Right atrium auricular region (tissue), 2 donors: ENCODE measurements at regions not wholly inside any gene's neighbourhood (a gene's known extent, or its start where the extent isn't known, plus 50 kb on each side); places are given as distances from the start of the nearest gene placed in this dataset.

Experiments used
- DNase-seq: peaks from one replicate; pipeline ENCODE4 v3.0.0-alpha.2; 2019; ENCODE audit warnings: low spot score
- H3K27ac ChIP-seq, 2 donors: fragments of 200-600 bp; sonication (generic); 1 replicate in 1 of 2; 2 replicates in 1 of 2; pipeline ENCODE4 v1.5.1; 2016 to 2019
- H3K27me3 ChIP-seq, 2 donors: fragments of 200-600 bp; sonication (generic); one replicate each; pipeline versions ENCODE4 v1.5.1 to v1.6.0; 2017 to 2019
- H3K36me3 ChIP-seq: fragments of 200-600 bp; sonication (generic); one replicate; pipeline ENCODE4 v1.5.1; 2016
- H3K4me1 ChIP-seq, 2 donors: fragments of 200-600 bp; sonication (generic); one replicate each; pipeline versions ENCODE4 v1.5.1 to v1.6.0; 2017 to 2019
- H3K4me3 ChIP-seq, 2 donors: fragments of 200-600 bp; sonication (generic); 1 replicate in 1 of 2; 2 replicates in 1 of 2; pipeline ENCODE4 v1.5.1; 2017 to 2019; ENCODE audit warnings: mild to moderate bottlenecking in 1 of 2, moderate library complexity in 1 of 2
- H3K9me3 ChIP-seq, 2 donors: fragments of 200-600 bp; sonication (generic); one replicate each; pipeline ENCODE4 v1.5.1; 2019
- CTCF ChIP-seq, 2 donors: fragments of 200-600 bp; sonication (generic); IDR thresholded peaks; one replicate each; pipeline ENCODE4 v1.5.1; 2019; ENCODE audit warnings: antibody characterized with exemption in 2 of 2

GRCh38 chr3:181567311-181568075, 144.2 kb upstream of the SOX2 start:
- Histone ChIP-seq H3K27me3 (no peaks in the 10 kb centered on the region), H3K9me3 (no peaks in the 10 kb centered on the region), H3K4me3 (no peak overlapping the region), H3K27ac (no peak overlapping the region), H3K36me3 (no peaks in the 10 kb centered on the region), H3K4me1 (no peaks in the 10 kb centered on the region)
- no peak for TF ChIP-seq CTCF (IDR thresholded peaks at IDR 0.05)
- no peak for DNase-seq

GRCh38 chr3:181565416-181565815, 146.3 kb upstream of the SOX2 start:
- no peaks in the 10 kb centered on the region for H3K9me3 ChIP-seq
- H3K36me3 ChIP-seq = no peaks in the 10 kb centered on the region
- H3K4me1 ChIP-seq = no peaks in the 10 kb centered on the region
- DNase-seq = no peak
- no peaks in the 10 kb centered on the region for H3K27me3 ChIP-seq
- no peak for TF ChIP-seq CTCF (IDR thresholded peaks at IDR 0.05)
- no peak overlapping the region for H3K27ac ChIP-seq
- no peak overlapping the region for H3K4me3 ChIP-seq

GRCh38 chr3:181564222-181564621, 147.5 kb upstream of the SOX2 start:
- no peak for TF ChIP-seq CTCF (IDR thresholded peaks at IDR 0.05)
- H3K4me1 ChIP-seq = no peaks in the 10 kb centered on the region

GRCh38 chr3:181561139-181562031, 150.3 kb upstream of the SOX2 start:
- Histone ChIP-seq H3K27me3 (no peaks in the 10 kb centered on the region), H3K4me3 (no peak overlapping the region), H3K36me3 (no peaks in the 10 kb centered on the region), H3K27ac (no peak overlapping the region), H3K9me3 (no peaks in the 10 kb centered on the region), H3K4me1 (no peaks in the 10 kb centered on the region)
- no peak for DNase-seq
- no peak for TF ChIP-seq CTCF (IDR thresholded peaks at IDR 0.05)

More at GRCh38 chr3:181564222-181564621, 147.5 kb upstream of the SOX2 start:
- Histone ChIP-seq H3K9me3 (no peaks in the 10 kb centered on the region), H3K27me3 (no peaks in the 10 kb centered on the region), H3K36me3 (no peaks in the 10 kb centered on the region), H3K4me3 (no peak overlapping the region), H3K27ac (no peak overlapping the region)
- no peak for DNase-seq

GRCh38 chr3:181558870-181559269, 152.9 kb upstream of the SOX2 start:
- H3K27me3 ChIP-seq = no peaks in the 10 kb centered on the region
- no peaks in the 10 kb centered on the region for H3K4me1 ChIP-seq
- no peak for TF ChIP-seq CTCF (IDR thresholded peaks at IDR 0.05)
- no peak overlapping the region for H3K4me3 ChIP-seq
- H3K9me3 ChIP-seq = no peaks in the 10 kb centered on the region
- no peaks in the 10 kb centered on the region for H3K36me3 ChIP-seq
- no peak overlapping the region for H3K27ac ChIP-seq
- DNase-seq = no peak
